Colonic mucosa (tissue), 4 donors: ENCODE measurements at regions not wholly inside any gene's neighbourhood (a gene's known extent, or its start where the extent isn't known, plus 50 kb on each side); places are given as distances from the start of the nearest gene placed in this dataset.

Experiments
- DNase-seq: peaks from one replicate; pipeline ENCODE4 v3.0.0-alpha.2; 2020
- H3K27ac ChIP-seq: fragments of 200-600 bp; one replicate; pipeline ENCODE4 v1.8.0; 2021
- H3K27me3 ChIP-seq: fragments of 200-600 bp; one replicate; pipeline ENCODE4 v1.8.0; 2021
- H3K36me3 ChIP-seq: fragments of 200-600 bp; one replicate; pipeline ENCODE4 v1.8.0; 2021
- H3K4me1 ChIP-seq: fragments of 200-600 bp; one replicate; pipeline ENCODE4 v1.8.0; 2021; ENCODE audit warnings: mild to moderate bottlenecking
- H3K4me3 ChIP-seq: fragments of 200-600 bp; one replicate; pipeline ENCODE4 v1.8.0; 2021
- H3K9ac ChIP-seq, 2 donors: one replicate each; pipeline ENCODE4 v1.7.0; 2013; ENCODE audit warnings: control low read depth in 2 of 2, low read depth in 2 of 2, low read length in 2 of 2
- H3K9me3 ChIP-seq: fragments of 200-600 bp; one replicate; pipeline ENCODE4 v1.8.0; 2021
- intact Hi-C: fragments of 100-400 bp; cut with DNase I; formaldehyde crosslinking; loops from one replicate; pipeline ENCODE4 v1.14.1; 2022
- TF ChIP-seq, protein P1 (sequence below): fragments of 200-600 bp; IDR thresholded peaks from one replicate; pipeline ENCODE4 v1.8.0; 2022; ENCODE audit warnings: antibody characterized with exemption, mild to moderate bottlenecking
- donor health status: healthy.
- donor health status: DM: no; HTN: no; CAD: no.
- donor health status: DM: no; HTN: no; CAD: no.

GRCh38 chr7:17147409-17147808 is 151.0 kb upstream of the AHR start:
- DNase-seq: no peak
- Histone ChIP-seq H3K27ac (no peak overlapping the region), H3K9me3 (no peaks in the 10 kb centered on the region)

DNA sequence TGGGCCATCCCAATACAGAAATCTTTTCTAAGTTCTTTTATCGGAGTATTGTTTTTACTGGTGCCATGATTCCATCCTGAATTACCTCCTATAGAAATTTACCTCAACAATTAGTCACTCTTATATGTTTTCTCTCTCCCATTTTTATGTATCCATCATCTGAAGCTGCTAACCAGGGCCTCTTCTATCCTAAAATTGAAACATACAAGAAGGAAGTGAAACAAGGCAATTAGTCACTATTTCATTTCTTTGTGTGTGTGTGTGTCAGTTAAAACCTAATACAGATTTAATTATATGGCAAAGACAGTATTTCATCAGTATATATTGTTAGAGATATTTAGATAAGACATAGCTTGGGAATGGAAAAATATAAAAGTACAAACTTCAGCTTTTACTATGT is 148.4 kb upstream of the AHR start:
- Histone ChIP-seq H3K9ac (no peak overlapping the region), H3K27me3 (no peaks in the 10 kb centered on the region), H3K9me3 (no peaks in the 10 kb centered on the region), H3K4me3 (no peak overlapping the region), H3K27ac (no peak overlapping the region), H3K4me1 (no peaks in the 10 kb centered on the region), H3K36me3 (no peaks in the 10 kb centered on the region)
- no peak for DNase-seq
- intact Hi-C loops: no loop called here
- TF ChIP-seq, protein P1, sequence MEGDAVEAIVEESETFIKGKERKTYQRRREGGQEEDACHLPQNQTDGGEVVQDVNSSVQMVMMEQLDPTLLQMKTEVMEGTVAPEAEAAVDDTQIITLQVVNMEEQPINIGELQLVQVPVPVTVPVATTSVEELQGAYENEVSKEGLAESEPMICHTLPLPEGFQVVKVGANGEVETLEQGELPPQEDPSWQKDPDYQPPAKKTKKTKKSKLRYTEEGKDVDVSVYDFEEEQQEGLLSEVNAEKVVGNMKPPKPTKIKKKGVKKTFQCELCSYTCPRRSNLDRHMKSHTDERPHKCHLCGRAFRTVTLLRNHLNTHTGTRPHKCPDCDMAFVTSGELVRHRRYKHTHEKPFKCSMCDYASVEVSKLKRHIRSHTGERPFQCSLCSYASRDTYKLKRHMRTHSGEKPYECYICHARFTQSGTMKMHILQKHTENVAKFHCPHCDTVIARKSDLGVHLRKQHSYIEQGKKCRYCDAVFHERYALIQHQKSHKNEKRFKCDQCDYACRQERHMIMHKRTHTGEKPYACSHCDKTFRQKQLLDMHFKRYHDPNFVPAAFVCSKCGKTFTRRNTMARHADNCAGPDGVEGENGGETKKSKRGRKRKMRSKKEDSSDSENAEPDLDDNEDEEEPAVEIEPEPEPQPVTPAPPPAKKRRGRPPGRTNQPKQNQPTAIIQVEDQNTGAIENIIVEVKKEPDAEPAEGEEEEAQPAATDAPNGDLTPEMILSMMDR: no peak

More at GRCh38 chr7:17147409-17147808, 151.0 kb upstream of the AHR start:
- no peak overlapping the region for H3K9ac ChIP-seq
- H3K27me3 ChIP-seq: no peaks in the 10 kb centered on the region
- intact Hi-C loops: no loop called here
- no peaks in the 10 kb centered on the region for H3K36me3 ChIP-seq
- no peak overlapping the region for H3K4me3 ChIP-seq
- H3K4me1 ChIP-seq: no peaks in the 10 kb centered on the region
- TF ChIP-seq, protein P1: no peak

GRCh38 chr7:17152721-17153120 is 145.7 kb upstream of the AHR start:
- Histone ChIP-seq H3K27me3 (no peaks in the 10 kb centered on the region), H3K4me1 (no peaks in the 10 kb centered on the region), H3K9me3 (no peaks in the 10 kb centered on the region), H3K4me3 (no peak overlapping the region), H3K27ac (no peak overlapping the region), H3K36me3 (no peaks in the 10 kb centered on the region), H3K9ac (no peak overlapping the region)
- intact Hi-C loops: no loop called here
- no peak for DNase-seq
- TF ChIP-seq, protein P1: no peak

DNA sequence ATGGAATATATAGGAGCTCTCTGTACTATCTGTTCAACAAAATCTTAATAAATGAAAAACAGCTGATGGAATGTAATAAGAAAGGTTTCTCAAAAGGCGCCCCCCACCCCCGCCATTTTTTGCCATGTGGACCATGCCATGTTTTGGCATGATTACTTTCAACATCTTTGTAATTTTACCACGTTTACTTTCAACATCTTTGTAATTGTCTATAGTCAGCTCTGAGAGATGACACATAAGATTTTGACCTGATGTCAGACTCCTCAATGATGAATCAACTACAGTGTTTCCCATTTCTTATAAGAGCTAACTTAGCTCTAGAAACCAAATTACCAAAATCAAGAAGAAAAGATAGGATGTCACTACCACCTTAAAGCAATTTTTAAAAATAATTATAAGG is 144.9 kb upstream of the AHR start:
- no peak for DNase-seq
- H3K36me3 ChIP-seq: no peaks in the 10 kb centered on the region
- intact Hi-C loops: no loop called here
- H3K4me3 ChIP-seq: no peak overlapping the region
- no peaks in the 10 kb centered on the region for H3K4me1 ChIP-seq
- no peak overlapping the region for H3K9ac ChIP-seq
- TF ChIP-seq, protein P1: no peak
- no peaks in the 10 kb centered on the region for H3K27me3 ChIP-seq
- H3K9me3 ChIP-seq: no peaks in the 10 kb centered on the region
- no peak overlapping the region for H3K27ac ChIP-seq

DNA sequence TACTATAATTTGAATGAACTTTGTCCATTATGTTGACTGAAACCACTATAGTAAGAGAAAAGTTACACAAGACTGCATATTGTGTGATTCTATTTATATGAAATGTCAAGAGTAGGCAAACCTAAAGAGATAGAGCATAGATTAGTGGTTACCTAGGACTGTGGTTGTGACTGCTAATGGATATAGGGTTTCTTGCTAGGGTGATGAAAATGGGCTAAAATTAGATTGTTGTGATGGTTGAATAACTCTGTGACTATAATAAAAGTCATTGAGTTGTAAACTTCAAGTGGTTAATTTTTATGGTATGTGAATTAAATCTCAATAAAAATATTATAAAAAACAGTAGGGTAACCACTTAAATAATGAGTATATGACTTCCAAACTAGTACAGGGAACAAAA is 142.9 kb upstream of the AHR start:
- H3K27ac ChIP-seq: no peak overlapping the region
- intact Hi-C loops: no loop called here
- TF ChIP-seq, protein P1: no peak
- H3K4me1 ChIP-seq: no peaks in the 10 kb centered on the region
- no peaks in the 10 kb centered on the region for H3K36me3 ChIP-seq
- H3K9ac ChIP-seq: no peak overlapping the region
- DNase-seq: no peak
- no peaks in the 10 kb centered on the region for H3K9me3 ChIP-seq
- H3K27me3 ChIP-seq: no peaks in the 10 kb centered on the region
- no peak overlapping the region for H3K4me3 ChIP-seq

DNA sequence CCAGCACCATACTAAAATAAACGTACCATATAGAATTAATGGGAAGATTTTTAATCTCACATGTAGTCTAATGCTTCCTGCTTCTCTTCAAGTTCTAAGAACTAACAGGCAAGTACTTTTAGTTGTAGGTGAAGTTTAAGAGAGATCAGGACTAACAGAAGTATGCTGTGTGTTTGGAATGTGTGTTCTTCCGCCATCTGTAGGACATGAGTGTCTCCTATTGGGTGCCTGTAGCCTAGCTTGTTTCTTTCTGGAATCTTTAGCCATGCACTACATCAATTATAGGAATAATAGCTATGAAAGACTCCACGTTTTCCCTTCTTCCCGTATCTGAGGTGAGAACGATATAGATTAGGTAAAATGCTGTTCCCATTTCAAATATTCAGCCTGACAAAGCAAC is 140.2 kb upstream of the AHR start:
- Histone ChIP-seq H3K36me3 (no peaks in the 10 kb centered on the region), H3K4me1 (no peaks in the 10 kb centered on the region), H3K27me3 (no peaks in the 10 kb centered on the region), H3K4me3 (no peak overlapping the region), H3K9ac (no peak overlapping the region), H3K27ac (no peak overlapping the region), H3K9me3 (no peaks in the 10 kb centered on the region)
- no peak for DNase-seq
- intact Hi-C loops: no loop called here
- TF ChIP-seq, protein P1: no peak
